ENCODE measurements at regions not wholly inside any gene's neighbourhood (a gene's known extent, or its start where the extent isn't known, plus 50 kb on each side); places are given as distances from the start of the nearest gene placed in this dataset.

DNA sequence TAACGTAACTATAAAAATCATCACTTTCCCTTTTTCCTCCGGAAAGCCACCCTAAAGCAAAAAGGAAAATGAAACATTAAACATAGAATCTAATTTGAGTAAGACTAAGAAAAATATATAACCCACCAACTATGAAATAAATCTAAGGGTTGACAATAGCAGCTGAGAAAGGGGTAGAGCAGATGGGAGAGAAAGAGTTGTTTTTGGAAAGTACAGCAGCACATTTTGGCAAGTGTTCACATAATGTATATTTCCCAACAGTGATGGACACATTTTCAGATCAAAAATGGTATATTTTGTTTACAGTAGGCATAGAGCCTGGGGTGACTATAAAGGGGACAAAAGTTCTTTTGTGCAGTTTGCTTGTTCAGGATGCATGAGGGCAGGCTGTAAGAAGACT, 1287.4 kb upstream of the B3GALT2 start:
- DNase-seq (ENCODE audit: low read depth) = no peak
- H3K4me3 ChIP-seq (ENCODE audit: low read length) = no peak overlapping the region
- TF ChIP-seq, protein P1, sequence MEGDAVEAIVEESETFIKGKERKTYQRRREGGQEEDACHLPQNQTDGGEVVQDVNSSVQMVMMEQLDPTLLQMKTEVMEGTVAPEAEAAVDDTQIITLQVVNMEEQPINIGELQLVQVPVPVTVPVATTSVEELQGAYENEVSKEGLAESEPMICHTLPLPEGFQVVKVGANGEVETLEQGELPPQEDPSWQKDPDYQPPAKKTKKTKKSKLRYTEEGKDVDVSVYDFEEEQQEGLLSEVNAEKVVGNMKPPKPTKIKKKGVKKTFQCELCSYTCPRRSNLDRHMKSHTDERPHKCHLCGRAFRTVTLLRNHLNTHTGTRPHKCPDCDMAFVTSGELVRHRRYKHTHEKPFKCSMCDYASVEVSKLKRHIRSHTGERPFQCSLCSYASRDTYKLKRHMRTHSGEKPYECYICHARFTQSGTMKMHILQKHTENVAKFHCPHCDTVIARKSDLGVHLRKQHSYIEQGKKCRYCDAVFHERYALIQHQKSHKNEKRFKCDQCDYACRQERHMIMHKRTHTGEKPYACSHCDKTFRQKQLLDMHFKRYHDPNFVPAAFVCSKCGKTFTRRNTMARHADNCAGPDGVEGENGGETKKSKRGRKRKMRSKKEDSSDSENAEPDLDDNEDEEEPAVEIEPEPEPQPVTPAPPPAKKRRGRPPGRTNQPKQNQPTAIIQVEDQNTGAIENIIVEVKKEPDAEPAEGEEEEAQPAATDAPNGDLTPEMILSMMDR (conservative IDR thresholded peaks at IDR 0.05; ENCODE audit: low read length) = no peak

DNA sequence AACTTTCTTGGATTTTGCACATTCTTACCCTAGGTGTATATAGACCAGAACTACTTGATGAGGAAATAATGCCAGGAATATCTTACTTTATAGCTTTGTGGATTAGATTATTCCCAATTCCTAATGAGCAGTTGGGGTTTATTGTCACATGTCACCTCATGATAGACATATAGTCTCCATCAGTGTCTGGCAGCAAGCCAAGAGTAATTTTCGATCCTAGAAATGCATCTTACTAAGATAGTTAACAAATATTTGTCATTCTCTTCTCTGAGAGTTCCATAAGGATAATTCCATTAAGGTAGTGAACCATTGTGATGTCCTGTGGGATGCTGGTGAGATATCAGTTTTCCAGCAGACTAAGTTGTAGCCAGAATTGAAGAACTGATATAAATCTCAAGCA, 1282.9 kb upstream of the B3GALT2 start:
- DNase-seq (ENCODE audit: low read depth) = no peak
- TF ChIP-seq, protein P1 (conservative IDR thresholded peaks at IDR 0.05; ENCODE audit: low read length) = no peak

DNA sequence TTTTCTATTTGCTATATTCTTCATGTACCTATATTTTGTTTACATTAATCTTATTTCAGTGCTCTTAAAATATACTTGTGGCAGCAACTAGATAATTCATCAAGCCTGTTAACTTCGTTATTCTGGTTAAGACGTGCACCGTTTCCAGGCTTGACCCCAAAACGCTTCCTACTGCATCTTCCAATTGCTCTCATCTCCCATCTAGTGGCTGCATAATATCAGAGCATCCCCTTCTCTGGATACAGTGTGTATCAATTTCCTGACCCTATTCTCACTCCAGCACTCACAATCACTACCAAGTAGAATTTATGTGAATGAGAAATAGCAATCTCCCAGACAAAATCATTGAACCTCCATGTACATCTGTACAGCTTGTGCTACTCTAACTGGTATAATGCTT, 1280.3 kb upstream of the B3GALT2 start:
- H3K4me3 ChIP-seq (ENCODE audit: low read length) = no peak overlapping the region
- DNase-seq (ENCODE audit: low read depth) = no peak
- TF ChIP-seq, protein P1 (conservative IDR thresholded peaks at IDR 0.05; ENCODE audit: low read length) = no peak

More for the DNA sequence above, 1282.9 kb upstream of the B3GALT2 start:
- no peak overlapping the region for H3K4me3 ChIP-seq (ENCODE audit: low read length)

DNA sequence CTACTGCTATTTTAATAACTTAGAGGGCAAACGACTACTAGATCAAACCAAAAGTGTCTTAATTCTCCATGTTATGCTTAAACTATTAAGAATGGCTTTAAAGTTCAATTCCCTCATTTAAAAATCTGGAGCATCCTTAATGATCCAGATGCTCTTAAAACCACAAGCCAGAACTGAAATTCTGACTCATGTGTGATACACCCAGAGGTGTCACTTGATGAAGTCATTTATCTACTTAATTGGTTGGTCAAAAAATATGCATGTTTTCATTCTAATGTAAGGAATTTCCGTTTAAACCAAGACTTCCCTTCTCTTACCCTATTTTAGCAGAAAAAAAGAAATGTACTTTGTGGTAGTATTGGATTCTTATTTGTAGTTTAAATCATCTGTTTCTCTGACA, 1261.2 kb upstream of the B3GALT2 start:
- TF ChIP-seq, protein P1 (conservative IDR thresholded peaks at IDR 0.05; ENCODE audit: low read length) = no peak
- no peak overlapping the region for H3K4me3 ChIP-seq (ENCODE audit: low read length)
- no peak for DNase-seq (ENCODE audit: low read depth)

DNA sequence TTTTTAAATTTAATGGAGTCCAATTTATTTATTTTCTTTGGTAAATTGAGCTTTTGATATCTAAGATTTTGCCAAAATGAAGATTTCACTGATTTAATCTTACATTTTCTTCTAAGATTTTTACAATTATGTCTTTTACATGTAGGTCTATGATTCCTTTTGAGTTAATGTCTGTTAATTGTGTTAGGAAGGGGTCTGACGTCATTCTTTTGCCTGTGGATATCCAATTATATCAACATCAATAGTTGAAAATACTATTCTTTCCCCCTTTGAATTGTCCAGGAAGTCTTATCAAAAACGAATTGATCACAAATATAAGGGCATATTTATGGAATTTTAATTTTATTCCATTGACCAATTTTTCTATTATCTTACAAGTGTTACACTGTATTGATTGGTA, 1258.8 kb upstream of the B3GALT2 start:
- TF ChIP-seq, protein P1 (conservative IDR thresholded peaks at IDR 0.05; ENCODE audit: low read length) = no peak
- no peak for DNase-seq (ENCODE audit: low read depth)
- no peak overlapping the region for H3K4me3 ChIP-seq (ENCODE audit: low read length)

DNA sequence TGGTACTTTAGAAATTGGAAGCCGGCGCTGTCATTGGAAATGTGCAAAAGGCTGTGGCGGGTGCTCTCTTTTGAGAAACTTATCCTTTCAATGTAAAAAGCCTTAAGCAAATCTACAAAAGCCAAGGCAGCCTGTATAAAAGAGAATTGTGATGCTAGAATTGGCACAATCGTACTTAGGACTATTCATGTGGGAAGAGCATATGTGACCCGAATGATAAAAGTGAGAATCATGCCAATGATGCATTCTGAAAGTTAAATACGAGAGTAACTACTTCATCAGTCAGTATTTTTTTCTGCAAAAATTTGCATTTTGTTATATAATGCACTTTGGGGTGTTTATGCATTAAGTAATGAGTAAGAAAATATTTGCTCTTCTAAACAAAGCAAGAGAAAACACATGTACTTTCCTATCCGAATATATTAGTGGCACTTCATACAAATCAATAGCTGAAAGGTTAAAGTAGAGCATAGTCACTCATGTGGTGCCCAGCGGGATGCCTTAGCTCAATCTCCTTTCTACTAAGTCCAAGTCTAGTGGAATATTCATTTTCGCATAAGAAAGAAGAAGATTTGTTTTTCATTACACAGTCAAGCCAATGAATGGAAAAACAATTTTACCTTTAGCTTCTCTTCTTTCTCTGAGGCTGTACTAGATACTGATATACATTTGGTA, 1256.6 kb upstream of the B3GALT2 start:
- no peak for DNase-seq (ENCODE audit: low read depth)
- H3K4me3 ChIP-seq (ENCODE audit: low read length) = no peak overlapping the region
- TF ChIP-seq, protein P1 (conservative IDR thresholded peaks at IDR 0.05; ENCODE audit: low read length) = no peak

DNA sequence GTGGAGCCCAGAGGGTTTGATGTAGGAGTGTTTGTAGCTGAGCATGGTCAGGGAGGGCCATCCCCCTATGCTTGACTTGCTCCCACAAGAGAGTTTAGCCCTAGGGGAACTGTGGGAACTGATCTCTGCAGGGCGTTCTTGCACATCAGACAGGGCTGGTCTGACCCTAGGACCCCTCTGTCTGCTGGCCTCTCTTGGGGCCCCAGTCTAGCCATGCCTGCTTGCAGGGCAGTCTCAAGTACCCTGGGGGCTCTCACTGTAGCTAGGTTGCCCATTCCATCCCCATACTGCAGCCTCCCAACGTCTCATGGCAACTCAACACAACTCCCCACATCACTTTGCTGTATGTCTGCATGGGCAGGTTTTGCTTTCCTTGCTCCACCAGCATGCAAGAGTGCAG, 1250.7 kb upstream of the B3GALT2 start:
- TF ChIP-seq, protein P1 (conservative IDR thresholded peaks at IDR 0.05; ENCODE audit: low read length) = no peak
- DNase-seq (ENCODE audit: low read depth) = no peak
- no peak overlapping the region for H3K4me3 ChIP-seq (ENCODE audit: low read length)
